Neural progenitor cell (in vitro differentiated cells): ENCODE measurements at regions not wholly inside any gene's neighbourhood (a gene's known extent, or its start where the extent isn't known, plus 50 kb on each side); places are given as distances from the start of the nearest gene placed in this dataset.

Experiments used
- DNase-seq: peaks from one replicate; pipeline ENCODE4 v3.0.0-alpha.2; 2016; ENCODE audit warnings: low spot score
- H2AFZ ChIP-seq: fragments of 200-600 bp; sonication (generic); replicated peaks from 2 replicates; pipeline ENCODE4 v1.6.1; 2016; ENCODE audit warnings: antibody characterized with exemption
- H3F3A ChIP-seq: fragments of 200-600 bp; sonication (generic); 2 replicates; pipeline ENCODE4 v1.6.1; 2016; ENCODE audit warnings: antibody characterized with exemption, low read depth
- H3K27ac ChIP-seq: fragments of 200-600 bp; sonication (generic); 2 replicates; pipeline ENCODE4 v1.5.1; 2016; ENCODE audit warnings: mild to moderate bottlenecking
- H3K27me3 ChIP-seq: fragments of 200-600 bp; sonication (generic); 2 replicates; pipeline ENCODE4 v1.6.1; 2016; ENCODE audit warnings: mild to moderate bottlenecking, moderate library complexity
- H3K36me3 ChIP-seq: fragments of 200-600 bp; sonication (generic); 2 replicates; pipeline ENCODE4 v1.5.1; 2016
- H3K4me1 ChIP-seq: fragments of 200-600 bp; sonication (generic); 2 replicates; pipeline ENCODE4 v1.6.1; 2016; ENCODE audit warnings: mixed run types
- H3K4me2 ChIP-seq: fragments of 200-600 bp; sonication (generic); 2 replicates; pipeline ENCODE4 v1.6.1; 2016
- H3K4me3 ChIP-seq: fragments of 200-600 bp; sonication (generic); 2 replicates; pipeline ENCODE4 v1.5.1; 2016
- H3K79me2 ChIP-seq: fragments of 200-600 bp; sonication (generic); 2 replicates; pipeline ENCODE4 v1.6.1; 2016; ENCODE audit warnings: low read depth
- H3K9ac ChIP-seq: fragments of 200-600 bp; sonication (generic); 2 replicates; pipeline ENCODE4 v1.6.1; 2016
- H3K9me3 ChIP-seq: fragments of 200-600 bp; sonication (generic); 2 replicates; pipeline ENCODE4 v1.5.1; 2016; ENCODE audit warnings: low read depth
- H4K20me1 ChIP-seq: fragments of 200-600 bp; sonication (generic); 2 replicates; pipeline ENCODE4 v1.6.1; 2016; ENCODE audit warnings: low read depth
- H3K27ac Mint-ChIP-seq: 3 replicates; pipeline ENCODE4 v1.8.0; 2021; ENCODE audit warnings: mixed read lengths
- H3K27me3 Mint-ChIP-seq: 2 replicates; pipeline ENCODE4 v1.8.0; 2022; ENCODE audit warnings: low read depth, mild to moderate bottlenecking, inconsistent platforms, moderate library complexity, mixed read lengths; ENCODE audit not compliant: insufficient read depth
- H3K36me3 Mint-ChIP-seq: 3 replicates; pipeline ENCODE4 v1.8.0; 2021; ENCODE audit warnings: mixed read lengths
- H3K4me1 Mint-ChIP-seq: 3 replicates; pipeline ENCODE4 v1.8.0; 2021; ENCODE audit warnings: mixed read lengths
- H3K4me3 Mint-ChIP-seq: 3 replicates; pipeline ENCODE4 v1.8.0; 2021; ENCODE audit warnings: mild to moderate bottlenecking, moderate library complexity, mixed read lengths
- H3K9me3 Mint-ChIP-seq: 3 replicates; pipeline ENCODE4 v1.8.0; 2020; ENCODE audit warnings: mixed read lengths
- EZH2 ChIP-seq: fragments of 200-600 bp; sonication (generic); IDR thresholded peaks from 2 replicates; pipeline ENCODE4 v1.6.1; 2017; ENCODE audit warnings: antibody characterized with exemption, mild to moderate bottlenecking, moderate library complexity
- EZH2phosphoT487 ChIP-seq: fragments of 200-600 bp; sonication (generic); IDR thresholded peaks from 2 replicates; pipeline ENCODE4 v1.6.1; 2017; ENCODE audit warnings: antibody characterized with exemption
- TF ChIP-seq, protein P1 (sequence below): fragments of 200-600 bp; sonication (generic); IDR thresholded peaks from 2 replicates; pipeline ENCODE4 v1.5.1; 2017; ENCODE audit warnings: antibody characterized with exemption, mild to moderate bottlenecking

GRCh38 chr2:45303417-45304202, 294.4 kb upstream of the SIX2 start:
- H3K4me2 ChIP-seq, result no peak overlapping the region
- peaks cover 27% of the 10 kb centered on the region for H3K4me1 Mint-ChIP-seq
- H3K79me2 ChIP-seq, result no peaks in the 10 kb centered on the region
- peaks cover 8% of the 10 kb centered on the region for H3K4me1 ChIP-seq
- H3F3A ChIP-seq, result no peaks in the 10 kb centered on the region
- no peak overlapping the region for H3K27ac Mint-ChIP-seq
- no peaks in the 10 kb centered on the region for H3K27me3 ChIP-seq
- H3K27me3 Mint-ChIP-seq, result peaks cover 18% of the 10 kb centered on the region
- H3K9ac ChIP-seq, result no peak overlapping the region
- H4K20me1 ChIP-seq, result no peaks in the 10 kb centered on the region
- H3K4me3 ChIP-seq, result no peak overlapping the region
- H3K9me3 Mint-ChIP-seq, result no peaks in the 10 kb centered on the region
- no peak for DNase-seq
- no peak overlapping the region for H3K27ac ChIP-seq
- no peaks in the 10 kb centered on the region for H3K36me3 Mint-ChIP-seq
- H3K4me3 Mint-ChIP-seq, result no peak overlapping the region
- no peak for TF ChIP-seq EZH2
- TF ChIP-seq, protein P1, sequence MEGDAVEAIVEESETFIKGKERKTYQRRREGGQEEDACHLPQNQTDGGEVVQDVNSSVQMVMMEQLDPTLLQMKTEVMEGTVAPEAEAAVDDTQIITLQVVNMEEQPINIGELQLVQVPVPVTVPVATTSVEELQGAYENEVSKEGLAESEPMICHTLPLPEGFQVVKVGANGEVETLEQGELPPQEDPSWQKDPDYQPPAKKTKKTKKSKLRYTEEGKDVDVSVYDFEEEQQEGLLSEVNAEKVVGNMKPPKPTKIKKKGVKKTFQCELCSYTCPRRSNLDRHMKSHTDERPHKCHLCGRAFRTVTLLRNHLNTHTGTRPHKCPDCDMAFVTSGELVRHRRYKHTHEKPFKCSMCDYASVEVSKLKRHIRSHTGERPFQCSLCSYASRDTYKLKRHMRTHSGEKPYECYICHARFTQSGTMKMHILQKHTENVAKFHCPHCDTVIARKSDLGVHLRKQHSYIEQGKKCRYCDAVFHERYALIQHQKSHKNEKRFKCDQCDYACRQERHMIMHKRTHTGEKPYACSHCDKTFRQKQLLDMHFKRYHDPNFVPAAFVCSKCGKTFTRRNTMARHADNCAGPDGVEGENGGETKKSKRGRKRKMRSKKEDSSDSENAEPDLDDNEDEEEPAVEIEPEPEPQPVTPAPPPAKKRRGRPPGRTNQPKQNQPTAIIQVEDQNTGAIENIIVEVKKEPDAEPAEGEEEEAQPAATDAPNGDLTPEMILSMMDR, result no peak
- no peaks in the 10 kb centered on the region for H3K9me3 ChIP-seq
- H2AFZ ChIP-seq, result no peak overlapping the region
- H3K36me3 ChIP-seq, result no peaks in the 10 kb centered on the region

GRCh38 chr2:45301307-45302277, 292.3 kb upstream of the SIX2 start:
- H3K4me1 ChIP-seq, result no peaks in the 10 kb centered on the region
- Mint-ChIP-seq H3K27ac (peak overlapping the region; percentile 29), H3K9me3 (no peaks in the 10 kb centered on the region), H3K36me3 (no peaks in the 10 kb centered on the region), H3K4me1 (peaks cover 15% of the 10 kb centered on the region), H3K4me3 (no peak overlapping the region), H3K27me3 (peaks cover 16% of the 10 kb centered on the region)
- no peaks in the 10 kb centered on the region for H3K79me2 ChIP-seq
- no peak for DNase-seq
- H3K27ac ChIP-seq, result no peak overlapping the region
- H3K4me3 ChIP-seq, result no peak overlapping the region
- no peak overlapping the region for H3K4me2 ChIP-seq
- no peak overlapping the region for H3K9ac ChIP-seq
- H2AFZ ChIP-seq, result no peak overlapping the region
- H4K20me1 ChIP-seq, result no peaks in the 10 kb centered on the region
- H3F3A ChIP-seq, result no peaks in the 10 kb centered on the region
- no peaks in the 10 kb centered on the region for H3K36me3 ChIP-seq
- H3K9me3 ChIP-seq, result no peaks in the 10 kb centered on the region
- TF ChIP-seq, protein P1, result no peak
- no peak for TF ChIP-seq EZH2
- H3K27me3 ChIP-seq, result no peaks in the 10 kb centered on the region

- no peak overlapping the region for H3K9ac ChIP-seq
- TF ChIP-seq EZH2, result no peak
- TF ChIP-seq, protein P1, result no peak
- no peak for TF ChIP-seq EZH2phosphoT487
- H3K9me3 Mint-ChIP-seq, result no peaks in the 10 kb centered on the region
- no peak overlapping the region for H3K4me3 Mint-ChIP-seq
- peaks cover 18% of the 10 kb centered on the region for H3K27me3 Mint-ChIP-seq
- no peaks in the 10 kb centered on the region for H3K9me3 ChIP-seq
- no peak for DNase-seq
- H3K36me3 Mint-ChIP-seq, result no peaks in the 10 kb centered on the region
- H3K4me3 ChIP-seq, result no peak overlapping the region
- no peaks in the 10 kb centered on the region for H3K79me2 ChIP-seq
- H4K20me1 ChIP-seq, result no peaks in the 10 kb centered on the region
- no peak overlapping the region for H3K27ac ChIP-seq
- H2AFZ ChIP-seq, result no peak overlapping the region
- no peak overlapping the region for H3K4me2 ChIP-seq
- no peaks in the 10 kb centered on the region for H3K4me1 ChIP-seq
- no peaks in the 10 kb centered on the region for H3K27me3 ChIP-seq
- H3K27ac Mint-ChIP-seq, result peak overlapping the region; percentile 42
- H3F3A ChIP-seq, result no peaks in the 10 kb centered on the region
- H3K4me1 Mint-ChIP-seq, result peaks cover 10% of the 10 kb centered on the region
- no peaks in the 10 kb centered on the region for H3K36me3 ChIP-seq
These were observed 290.9 kb upstream of the SIX2 start for GRCh38 chr2:45300026-45300750.
